GM13977 (cell line): ENCODE measurements at regions not wholly inside any gene's neighbourhood (a gene's known extent, or its start where the extent isn't known, plus 50 kb on each side); places are given as distances from the start of the nearest gene placed in this dataset.

Experiments used
- DNase-seq: peaks from one replicate; pipeline ENCODE4 v3.0.0; 2012; ENCODE audit warnings: low spot score
- CTCF ChIP-seq: IDR thresholded peaks from 2 replicates; pipeline ENCODE4 v1.5.1; 2012; ENCODE audit warnings: mild to moderate bottlenecking, control low read depth; ENCODE audit not compliant: insufficient read depth; ENCODE audit errors: extremely low read depth, missing control alignments
- in situ Hi-C: fragments of 300-500 bp; cut with MboI; formaldehyde crosslinking; loops from one replicate; pipeline ENCODE4 v1.12.0; 2022; ENCODE audit warnings: low sequenced_read_pairs, low pct_unique_long_range_greater_than_20kb, mixed read lengths, inconsistent platforms; ENCODE audit not compliant: unreplicated experiment

GRCh38 chr11:104546501-104546900 is 351.8 kb downstream of the CASP12 start:
- no peak for TF ChIP-seq CTCF
- DNase-seq: no peak
- in situ Hi-C loops: no loop called here

- DNase-seq: no peak
- no peak for TF ChIP-seq CTCF
- in situ Hi-C loops: no loop called here
Observed at GRCh38 chr11:104541701-104542100, 356.6 kb downstream of the CASP12 start.

GRCh38 chr11:104538313-104538712 is 359.9 kb downstream of the CASP12 start:
- no peak for DNase-seq
- no peak for TF ChIP-seq CTCF
- in situ Hi-C loops: no loop called here

GRCh38 chr11:104534278-104534677 is 364.0 kb downstream of the CASP12 start:
- DNase-seq: no peak
- no peak for TF ChIP-seq CTCF
- in situ Hi-C loops: no loop called here

GRCh38 chr11:104531894-104532293 is 366.4 kb downstream of the CASP12 start:
- in situ Hi-C loops: no loop called here
- TF ChIP-seq CTCF: no peak
- no peak for DNase-seq

- in situ Hi-C loops: no loop called here
- TF ChIP-seq CTCF: peak; percentile 40
- peak; percentile 6 for DNase-seq
Observed at GRCh38 chr11:104531075-104531474, 367.1 kb upstream of the PDGFD start.

- in situ Hi-C loops: no loop called here
- TF ChIP-seq CTCF: no peak
- DNase-seq: no peak
Observed at GRCh38 chr11:104529906-104530305, 366.0 kb upstream of the PDGFD start.
